OCI-LY7 (cell line): ENCODE measurements at regions not wholly inside any gene's neighbourhood (a gene's known extent, or its start where the extent isn't known, plus 50 kb on each side); places are given as distances from the start of the nearest gene placed in this dataset.

ENCODE experiments used
- BruUV-seq: library from RNA; stranded (reverse); fragments of 400-500 nt; replicated peaks from 2 replicates; lab custom pipeline; 2021; lab: Mats Ljungman, UMichigan
- CTCF ChIA-PET: fragments of 300-600 bp; sonication (Branson Sonifier 250); formaldehyde crosslinking; loops from one replicate; lab custom pipeline; 2022; ENCODE audit warnings: antibody characterized with exemption; ENCODE audit not compliant: unreplicated experiment; lab: Charles Lee
- POLR2A ChIA-PET: fragments of 300-600 bp; sonication (Branson Sonifier 250); formaldehyde crosslinking; loops from one replicate; lab custom pipeline; 2022; ENCODE audit warnings: antibody characterized with exemption; lab: Charles Lee
- DNase-seq: peaks from one replicate; pipeline ENCODE4 v3.0.0-alpha.2; 2015; ENCODE audit warnings: low spot score
- H2AFZ ChIP-seq: fragments of 200-600 bp; sonication (generic), shearing (Covaris generic); 2 replicates; pipeline ENCODE4 v1.6.1; 2014; ENCODE audit warnings: mild to moderate bottlenecking, antibody characterized with exemption, low read length, moderate library complexity
- H3K27ac ChIP-seq: fragments of 200-600 bp; sonication (generic); 2 replicates; pipeline ENCODE4 v1.5.1; 2014; ENCODE audit warnings: mixed run types, low read depth, mild to moderate bottlenecking, moderate library complexity, low read length, inconsistent platforms; ENCODE audit not compliant: poor library complexity, severe bottlenecking
- H3K36me3 ChIP-seq: fragments of 200-600 bp; sonication (generic); 2 replicates; pipeline ENCODE4 v1.6.1; 2014; ENCODE audit warnings: mild to moderate bottlenecking, antibody characterized with exemption, low read length, moderate library complexity, mixed read lengths; ENCODE audit not compliant: insufficient read depth
- H3K4me1 ChIP-seq: fragments of 200-600 bp; sonication (generic); 2 replicates; pipeline ENCODE4 v1.5.1; 2014; ENCODE audit warnings: mild to moderate bottlenecking, low read length; ENCODE audit not compliant: insufficient read depth, poor library complexity, severe bottlenecking
- H3K4me2 ChIP-seq: fragments of 200-600 bp; sonication (generic); 2 replicates; pipeline ENCODE4 v1.6.1; 2014; ENCODE audit warnings: mild to moderate bottlenecking, low read length
- H3K4me3 ChIP-seq: fragments of 200-600 bp; sonication (generic); 2 replicates; pipeline ENCODE4 v1.5.1; 2014; ENCODE audit warnings: mild to moderate bottlenecking, low read depth, low read length; ENCODE audit not compliant: poor library complexity, severe bottlenecking
- H3K79me2 ChIP-seq: fragments of 200-600 bp; sonication (generic); 2 replicates; pipeline ENCODE4 v1.6.1; 2016; ENCODE audit warnings: low read depth, mild to moderate bottlenecking, low read length, moderate library complexity, mixed read lengths; ENCODE audit not compliant: insufficient read depth
- H3K9me2 ChIP-seq: fragments of 200-600 bp; sonication (generic); 2 replicates; pipeline ENCODE4 v1.6.1; 2016; ENCODE audit warnings: mild to moderate bottlenecking, low read length, mixed read lengths; ENCODE audit not compliant: insufficient read depth
- H3K9me3 ChIP-seq: fragments of 200-600 bp; sonication (generic); 2 replicates; pipeline ENCODE4 v1.6.1; 2014; ENCODE audit warnings: mild to moderate bottlenecking, mixed run types, low read length, mixed read lengths
- H4K20me1 ChIP-seq: fragments of 200-600 bp; sonication (generic); 2 replicates; pipeline ENCODE4 v1.6.1; 2014; ENCODE audit warnings: mild to moderate bottlenecking, antibody characterized with exemption, low read length, moderate library complexity, mixed read lengths; ENCODE audit not compliant: insufficient read depth
- CTCF ChIP-seq: fragments of 200-600 bp; sonication (generic); conservative IDR thresholded peaks from 2 replicates; pipeline ENCODE4 v1.5.1; 2014; ENCODE audit warnings: mild to moderate bottlenecking, antibody characterized with exemption, low read length, moderate library complexity, mixed read lengths
- EZH2phosphoT487 ChIP-seq: fragments of 200-600 bp; sonication (generic); IDR thresholded peaks from 2 replicates; pipeline ENCODE4 v1.6.1; 2018; ENCODE audit warnings: low read depth, borderline replicate concordance, mild to moderate bottlenecking, mixed run types, antibody characterized with exemption, low read length, moderate library complexity, mixed read lengths
- intact Hi-C: fragments of 100-400 bp; cut with micrococcal nuclease; formaldehyde crosslinking; loops from one replicate; pipeline ENCODE4 v1.10.0; 2022; ENCODE audit not compliant: unreplicated experiment

GRCh38 chr5:34496701-34497469 lies 159.2 kb upstream of the RAI14 start:
- H3K27ac ChIP-seq = no peak overlapping the region
- H3K4me2 ChIP-seq = no peak overlapping the region
- no peaks in the 10 kb centered on the region for H3K36me3 ChIP-seq
- H3K9me2 ChIP-seq = no peaks in the 10 kb centered on the region
- no peak overlapping the region for H3K4me3 ChIP-seq
- DNase-seq = no peak
- no peaks in the 10 kb centered on the region for H3K79me2 ChIP-seq
- ChIA-PET CTCF (interaction anchor here (0.6 kb wide), 1 partner anchor 327 kb away, joined by 3 read pairs; no protein-coding TSS in a partner anchor), POLR2A (interaction anchor here (0.8 to 1.1 kb wide), 2 partner anchors 9 to 26 kb away, joined by 3 to 4 read pairs; no protein-coding TSS in a partner anchor)
- no peaks in the 10 kb centered on the region for H4K20me1 ChIP-seq
- H3K9me3 ChIP-seq = no peaks in the 10 kb centered on the region
- BruUV-seq = no TSS peak
- no peaks in the 10 kb centered on the region for H3K4me1 ChIP-seq
- no peak overlapping the region for H2AFZ ChIP-seq
- TF ChIP-seq CTCF (no peak), EZH2phosphoT487 (no peak)
- intact Hi-C loops = no loop called here

GRCh38 chr5:34497470-34497808 lies 158.7 kb upstream of the RAI14 start:
- Histone ChIP-seq H3K4me1 (no peaks in the 10 kb centered on the region), H3K4me3 (no peak overlapping the region), H4K20me1 (no peaks in the 10 kb centered on the region), H3K4me2 (no peak overlapping the region), H2AFZ (no peak overlapping the region), H3K9me2 (no peaks in the 10 kb centered on the region), H3K36me3 (no peaks in the 10 kb centered on the region), H3K9me3 (no peaks in the 10 kb centered on the region), H3K27ac (no peak overlapping the region), H3K79me2 (no peaks in the 10 kb centered on the region)
- DNase-seq = no peak
- CTCF ChIA-PET = interaction anchor here (0.6 kb wide), 1 partner anchor 326 kb away, joined by 3 read pairs; no protein-coding TSS in a partner anchor
- TF ChIP-seq EZH2phosphoT487 (no peak), CTCF (no peak)
- intact Hi-C loops = no loop called here
- POLR2A ChIA-PET = no interaction called here
- no TSS peak for BruUV-seq

GRCh38 chr5:34498572-34498971 lies 157.6 kb upstream of the RAI14 start:
- Histone ChIP-seq H3K9me3 (no peaks in the 10 kb centered on the region), H3K27ac (no peak overlapping the region), H3K9me2 (no peaks in the 10 kb centered on the region), H3K4me2 (no peak overlapping the region), H2AFZ (peak overlapping the region; percentile 44; the same call in 1 of the 2 replicates), H3K4me3 (no peak overlapping the region), H3K79me2 (no peaks in the 10 kb centered on the region), H4K20me1 (no peaks in the 10 kb centered on the region), H3K36me3 (no peaks in the 10 kb centered on the region), H3K4me1 (no peaks in the 10 kb centered on the region)
- intact Hi-C loops = no loop called here
- DNase-seq = no peak
- BruUV-seq = no TSS peak
- CTCF ChIA-PET = no interaction called here
- POLR2A ChIA-PET = interaction anchor here (0.6 kb wide), 1 partner anchor 174 kb away, joined by 4 read pairs; no protein-coding TSS in a partner anchor
- TF ChIP-seq CTCF (no peak), EZH2phosphoT487 (no peak)
